ENCODE measurements at regions not wholly inside any gene's neighbourhood (a gene's known extent, or its start where the extent isn't known, plus 50 kb on each side); places are given as distances from the start of the nearest gene placed in this dataset.

GRCh38 chr1:200307755-200308066, 102.1 kb downstream of the ZNF281 start:
- H3K36me3 ChIP-seq = no peaks in the 10 kb centered on the region
- no peak for ATAC-seq
- WGBS, 2 donors (ENCODE audit: low coverage in 1 of 2) = 64 to 69% methylated on average over 2 of the region's 2 CpGs
- no peak for TF ChIP-seq POLR2A (IDR thresholded peaks at IDR 0.05)
- TF ChIP-seq, protein P1, sequence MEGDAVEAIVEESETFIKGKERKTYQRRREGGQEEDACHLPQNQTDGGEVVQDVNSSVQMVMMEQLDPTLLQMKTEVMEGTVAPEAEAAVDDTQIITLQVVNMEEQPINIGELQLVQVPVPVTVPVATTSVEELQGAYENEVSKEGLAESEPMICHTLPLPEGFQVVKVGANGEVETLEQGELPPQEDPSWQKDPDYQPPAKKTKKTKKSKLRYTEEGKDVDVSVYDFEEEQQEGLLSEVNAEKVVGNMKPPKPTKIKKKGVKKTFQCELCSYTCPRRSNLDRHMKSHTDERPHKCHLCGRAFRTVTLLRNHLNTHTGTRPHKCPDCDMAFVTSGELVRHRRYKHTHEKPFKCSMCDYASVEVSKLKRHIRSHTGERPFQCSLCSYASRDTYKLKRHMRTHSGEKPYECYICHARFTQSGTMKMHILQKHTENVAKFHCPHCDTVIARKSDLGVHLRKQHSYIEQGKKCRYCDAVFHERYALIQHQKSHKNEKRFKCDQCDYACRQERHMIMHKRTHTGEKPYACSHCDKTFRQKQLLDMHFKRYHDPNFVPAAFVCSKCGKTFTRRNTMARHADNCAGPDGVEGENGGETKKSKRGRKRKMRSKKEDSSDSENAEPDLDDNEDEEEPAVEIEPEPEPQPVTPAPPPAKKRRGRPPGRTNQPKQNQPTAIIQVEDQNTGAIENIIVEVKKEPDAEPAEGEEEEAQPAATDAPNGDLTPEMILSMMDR (IDR thresholded peaks at IDR 0.05) = no peak
- no peak for TF ChIP-seq EP300 (IDR thresholded peaks at IDR 0.05)
- no peak for TF ChIP-seq POLR2AphosphoS5 (IDR thresholded peaks at IDR 0.05)
- H3K4me3 ChIP-seq = no peak overlapping the region
- no peaks in the 10 kb centered on the region for H3K27me3 ChIP-seq
- no peak overlapping the region for H3K27ac ChIP-seq
- H3K9me3 ChIP-seq = no peaks in the 10 kb centered on the region
- peaks cover 0 to 14% (median 0%) of the 10 kb centered on the region in 3 donors for H3K4me1 ChIP-seq

GRCh38 chr1:200306944-200307754, 102.7 kb downstream of the ZNF281 start:
- Histone ChIP-seq H3K27me3 (no peaks in the 10 kb centered on the region), H3K4me3 (no peak overlapping the region), H3K36me3 (no peaks in the 10 kb centered on the region), H3K9me3 (no peaks in the 10 kb centered on the region), H3K4me1 (peaks cover 0 to 15% (median 0%) of the 10 kb centered on the region in 3 donors), H3K27ac (no peak overlapping the region)
- TF ChIP-seq, protein P1 (IDR thresholded peaks at IDR 0.05) = peak; percentile 59 to 81 (median 66)
- no peak for TF ChIP-seq POLR2AphosphoS5 (IDR thresholded peaks at IDR 0.05)
- no peak for TF ChIP-seq POLR2A (IDR thresholded peaks at IDR 0.05)
- ATAC-seq = no peak
- WGBS, 2 donors (ENCODE audit: low coverage in 1 of 2) = 51 to 59% methylated on average over 8 of the region's 8 CpGs

- Histone ChIP-seq H3K27me3 (no peaks in the 10 kb centered on the region), H3K9me3 (no peaks in the 10 kb centered on the region), H3K4me3 (no peak overlapping the region), H3K27ac (no peak overlapping the region), H3K36me3 (no peaks in the 10 kb centered on the region), H3K4me1 (peaks cover 0 to 22% (median 4%) of the 10 kb centered on the region in 3 donors)
- TF ChIP-seq, protein P1 (IDR thresholded peaks at IDR 0.05) = no peak
- TF ChIP-seq POLR2A (IDR thresholded peaks at IDR 0.05) = no peak
- no peak for TF ChIP-seq EP300 (IDR thresholded peaks at IDR 0.05)
- TF ChIP-seq POLR2AphosphoS5 (IDR thresholded peaks at IDR 0.05) = no peak
- ATAC-seq = no peak
Observed at GRCh38 chr1:200305806-200306205, 104.0 kb downstream of the ZNF281 start.

GRCh38 chr1:200304171-200304570, 105.7 kb downstream of the ZNF281 start:
- H3K4me1 ChIP-seq = peaks cover 0 to 22% (median 4%) of the 10 kb centered on the region in 3 donors
- WGBS, 2 donors (ENCODE audit: low coverage in 1 of 2) = 0 to 38% methylated on average over 1 of the region's 1 CpG
- H3K4me3 ChIP-seq = no peak overlapping the region
- H3K27me3 ChIP-seq = no peaks in the 10 kb centered on the region
- H3K9me3 ChIP-seq = no peaks in the 10 kb centered on the region
- ATAC-seq = no peak
- no peak overlapping the region for H3K27ac ChIP-seq
- no peak for TF ChIP-seq POLR2AphosphoS5 (IDR thresholded peaks at IDR 0.05)
- no peak for TF ChIP-seq EP300 (IDR thresholded peaks at IDR 0.05)
- TF ChIP-seq, protein P1 (IDR thresholded peaks at IDR 0.05) = no peak
- TF ChIP-seq POLR2A (IDR thresholded peaks at IDR 0.05) = no peak
- no peaks in the 10 kb centered on the region for H3K36me3 ChIP-seq

DNA sequence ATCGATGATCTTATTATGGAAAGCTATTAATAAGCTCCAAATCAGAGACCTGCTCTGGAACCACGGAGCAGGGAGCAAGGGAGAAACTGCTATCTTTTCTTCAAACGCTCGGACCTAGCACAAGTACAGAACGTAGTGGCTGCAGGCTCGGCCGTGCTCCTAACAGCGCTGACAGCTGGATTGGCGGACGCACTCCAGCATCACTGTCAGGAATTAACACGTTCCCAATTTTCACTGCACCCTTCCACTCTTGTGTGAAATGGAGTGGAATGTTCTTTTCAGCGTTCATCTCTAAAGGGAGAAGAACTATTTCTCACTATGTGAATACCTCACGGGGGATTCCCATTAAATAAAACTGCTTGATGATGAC, 106.9 kb downstream of the ZNF281 start:
- no peak for ATAC-seq
- no peak overlapping the region for H3K27ac ChIP-seq
- WGBS, 2 donors (ENCODE audit: low coverage in 1 of 2) = 11 to 32% methylated on average over 5 to 13 of the region's 13 CpGs
- no peaks in the 10 kb centered on the region for H3K9me3 ChIP-seq
- no peaks in the 10 kb centered on the region for H3K36me3 ChIP-seq
- TF ChIP-seq, protein P1 (IDR thresholded peaks at IDR 0.05) = no peak
- no peak for TF ChIP-seq EP300 (IDR thresholded peaks at IDR 0.05)
- TF ChIP-seq POLR2A (IDR thresholded peaks at IDR 0.05) = no peak
- H3K4me1 ChIP-seq = peaks cover 0 to 22% (median 4%) of the 10 kb centered on the region in 3 donors
- peak overlapping the region; percentile 69 to 90 for H3K4me3 ChIP-seq
- no peaks in the 10 kb centered on the region for H3K27me3 ChIP-seq
